Liver (tissue), 8 donors: ENCODE measurements at regions not wholly inside any gene's neighbourhood (a gene's known extent, or its start where the extent isn't known, plus 50 kb on each side); places are given as distances from the start of the nearest gene placed in this dataset.

ENCODE experiments used
- DNase-seq: peaks from one replicate; pipeline ENCODE4 v3.0.0-alpha.2; 2017; ENCODE audit warnings: low spot score
- H3K27ac ChIP-seq, 2 donors: one replicate each; pipeline ENCODE4 v1.7.0; 2013; ENCODE audit warnings: inconsistent platforms in 2 of 2, low read length in 2 of 2, control low read depth in 1 of 2, low read depth in 1 of 2, mild to moderate bottlenecking in 1 of 2
- H3K27me3 ChIP-seq, 4 donors: one replicate each; pipeline versions ENCODE4 v1.6.1 to v1.7.0; 2013; ENCODE audit warnings: low read length in 3 of 4, inconsistent platforms in 1 of 4, mild to moderate bottlenecking in 1 of 4, moderate library complexity in 1 of 4; ENCODE audit not compliant: control insufficient read depth in 4 of 4, insufficient read depth in 4 of 4
- H3K36me3 ChIP-seq, 4 donors: one replicate each; pipeline versions ENCODE4 v1.6.1 to v1.7.0; 2013; ENCODE audit warnings: low read length in 3 of 4, mild to moderate bottlenecking in 3 of 4, low read depth in 1 of 4, moderate library complexity in 1 of 4; ENCODE audit not compliant: control insufficient read depth in 4 of 4, insufficient read depth in 3 of 4
- H3K4me1 ChIP-seq, 4 donors: one replicate each; pipeline versions ENCODE4 v1.6.1 to v1.7.0; 2013; ENCODE audit warnings: low read length in 3 of 4, mild to moderate bottlenecking in 3 of 4, moderate library complexity in 1 of 4; ENCODE audit not compliant: control insufficient read depth in 4 of 4, insufficient read depth in 4 of 4
- H3K4me3 ChIP-seq, 3 donors: one replicate each; pipeline versions ENCODE4 v1.6.1 to v1.7.0; 2013; ENCODE audit warnings: low read length in 3 of 3, control low read depth in 1 of 3, low read depth in 1 of 3, mild to moderate bottlenecking in 1 of 3
- H3K9ac ChIP-seq, 2 donors: one replicate each; pipeline ENCODE4 v1.7.0; 2013; ENCODE audit warnings: low read length in 2 of 2, mild to moderate bottlenecking in 2 of 2, moderate library complexity in 2 of 2, control low read depth in 1 of 2, low read depth in 1 of 2
- H3K9me3 ChIP-seq, 4 donors: one replicate each; pipeline versions ENCODE4 v1.6.1 to v1.7.0; 2013; ENCODE audit warnings: low read length in 3 of 4; ENCODE audit not compliant: control insufficient read depth in 4 of 4
- EGR1 ChIP-seq, 2 donors: IDR thresholded peaks; 2 replicates each; pipeline ENCODE4 v1.6.1; 2016 to 2018; ENCODE audit warnings: antibody characterized with exemption in 2 of 2, low read depth in 2 of 2
- FOXA1 ChIP-seq: IDR thresholded peaks from 2 replicates; pipeline ENCODE4 v1.6.1; 2016; ENCODE audit warnings: antibody characterized with exemption
- FOXA2 ChIP-seq: IDR thresholded peaks from 2 replicates; pipeline ENCODE4 v1.6.1; 2016; ENCODE audit warnings: antibody characterized with exemption
- GABPA ChIP-seq, 2 donors: IDR thresholded peaks in 1 of 2; conservative IDR thresholded peaks in 1 of 2; 2 replicates each; pipeline ENCODE4 v1.6.1; 2016; ENCODE audit warnings: antibody characterized with exemption in 2 of 2, mild to moderate bottlenecking in 1 of 2, moderate library complexity in 1 of 2
- HNF4A ChIP-seq, 2 donors: conservative IDR thresholded peaks; 2 replicates each; pipeline ENCODE4 v1.6.1; 2016; ENCODE audit warnings: antibody characterized with exemption in 2 of 2, mild to moderate bottlenecking in 2 of 2
- HNF4G ChIP-seq: IDR thresholded peaks from 2 replicates; pipeline ENCODE4 v1.6.1; 2016; ENCODE audit warnings: antibody characterized with exemption
- JUND ChIP-seq, 2 donors: IDR thresholded peaks; 2 replicates each; pipeline ENCODE4 v1.6.1; 2016; ENCODE audit warnings: antibody characterized with exemption in 2 of 2
- NR2F2 ChIP-seq: IDR thresholded peaks from 2 replicates; pipeline ENCODE4 v1.6.1; 2016; ENCODE audit warnings: antibody characterized with exemption
- RXRA ChIP-seq, 2 donors: IDR thresholded peaks; 2 replicates each; pipeline ENCODE4 v1.6.1; 2017 to 2018; ENCODE audit warnings: antibody characterized with exemption in 2 of 2, mild to moderate bottlenecking in 1 of 2
- SP1 ChIP-seq: IDR thresholded peaks from 2 replicates; pipeline ENCODE4 v1.6.1; 2018; ENCODE audit warnings: antibody characterized with exemption, mild to moderate bottlenecking
- TAF1 ChIP-seq: conservative IDR thresholded peaks from 2 replicates; pipeline ENCODE4 v1.6.1; 2016; ENCODE audit warnings: antibody characterized with exemption, mild to moderate bottlenecking
- YY1 ChIP-seq: IDR thresholded peaks from 2 replicates; pipeline ENCODE4 v1.6.1; 2016; ENCODE audit warnings: antibody characterized with exemption, mild to moderate bottlenecking
- WGBS: extraction: QIAGEN DNeasy Blood & Tissue Kit; methylation state at CpG from one replicate; pipeline ENCODE4 v1.1.7; 2013; 5-methylcytosine and 5-hydroxymethylcytosine counted together
- TF ChIP-seq, protein P1 (sequence below): IDR thresholded peaks from 2 replicates; pipeline ENCODE4 v1.6.1; 2016; ENCODE audit warnings: antibody characterized with exemption
- TF ChIP-seq, protein P2 (sequence below): IDR thresholded peaks from 2 replicates; pipeline ENCODE4 v1.6.1; 2016; ENCODE audit warnings: antibody characterized with exemption
- TF ChIP-seq, protein P3 (sequence below): IDR thresholded peaks from 2 replicates; pipeline ENCODE4 v1.6.1; 2016; ENCODE audit warnings: antibody characterized with exemption
- TF ChIP-seq, protein P4 (sequence below): fragments of 150-350 bp; IDR thresholded peaks from 2 replicates; pipeline ENCODE4 v1.5.1; 2017; ENCODE audit warnings: improper control_type of control experiment, low read depth, low read length; ENCODE audit not compliant: missing input control
- TF ChIP-seq, protein P5 (sequence below): IDR thresholded peaks from 2 replicates; pipeline ENCODE4 v1.6.1; 2016; ENCODE audit warnings: antibody characterized with exemption, mild to moderate bottlenecking
- donor health status: healthy.
- donor health status: healthy.
- donor health status: healthy.
- donor health status: healthy.
- donor health status: healthy.

DNA sequence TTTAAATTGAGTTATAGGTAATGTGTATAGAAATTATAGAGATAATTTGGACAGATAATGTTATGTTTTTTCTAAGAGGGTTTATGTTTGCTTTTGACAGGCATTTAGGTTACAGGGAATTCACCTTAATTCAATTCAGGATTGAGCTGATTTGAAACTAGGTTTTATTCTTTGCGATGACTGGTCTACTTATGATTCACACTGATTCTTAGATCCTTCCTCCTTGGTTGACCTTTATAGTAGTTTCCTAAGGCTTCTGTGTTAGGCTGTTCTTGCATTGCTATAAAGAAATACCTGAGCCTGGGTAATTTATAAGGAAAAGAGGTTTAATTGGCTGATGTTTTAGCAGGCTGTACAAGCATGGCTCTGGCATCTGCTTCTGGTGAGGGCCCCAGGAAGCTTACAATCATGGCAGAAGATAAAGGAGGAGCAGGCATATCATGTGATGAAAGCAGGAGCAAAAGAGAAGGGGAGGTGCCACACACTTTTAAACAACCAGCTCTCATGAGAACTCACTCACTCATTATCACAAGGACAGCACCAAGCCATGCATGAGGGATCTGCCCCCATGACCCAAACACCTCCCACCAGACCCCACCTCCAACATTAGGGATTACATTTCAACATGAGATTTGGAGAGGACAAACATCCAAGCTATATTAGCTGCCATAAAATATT is 155.0 kb upstream of the SFRP2 start:
- H3K36me3 ChIP-seq: no peaks in the 10 kb centered on the region
- no peak overlapping the region for H3K4me3 ChIP-seq
- H3K9me3 ChIP-seq: peaks cover 0 to 4% (median 0%) of the 10 kb centered on the region in 4 donors
- no peaks in the 10 kb centered on the region for H3K4me1 ChIP-seq
- H3K27ac ChIP-seq: no peak overlapping the region
- DNase-seq: no peak
- H3K27me3 ChIP-seq: no peaks in the 10 kb centered on the region
- no peak overlapping the region for H3K9ac ChIP-seq
- 89% methylated on average over 1 of the region's 1 CpG for WGBS
- no peak for TF ChIP-seq HNF4A (conservative IDR thresholded peaks at IDR 0.05)
- TF ChIP-seq TAF1: no peak
- TF ChIP-seq FOXA1: no peak
- TF ChIP-seq EGR1 (IDR thresholded peaks at IDR 0.05; ENCODE audit: low read depth in 2 of 2): no peak
- TF ChIP-seq, protein P1, sequence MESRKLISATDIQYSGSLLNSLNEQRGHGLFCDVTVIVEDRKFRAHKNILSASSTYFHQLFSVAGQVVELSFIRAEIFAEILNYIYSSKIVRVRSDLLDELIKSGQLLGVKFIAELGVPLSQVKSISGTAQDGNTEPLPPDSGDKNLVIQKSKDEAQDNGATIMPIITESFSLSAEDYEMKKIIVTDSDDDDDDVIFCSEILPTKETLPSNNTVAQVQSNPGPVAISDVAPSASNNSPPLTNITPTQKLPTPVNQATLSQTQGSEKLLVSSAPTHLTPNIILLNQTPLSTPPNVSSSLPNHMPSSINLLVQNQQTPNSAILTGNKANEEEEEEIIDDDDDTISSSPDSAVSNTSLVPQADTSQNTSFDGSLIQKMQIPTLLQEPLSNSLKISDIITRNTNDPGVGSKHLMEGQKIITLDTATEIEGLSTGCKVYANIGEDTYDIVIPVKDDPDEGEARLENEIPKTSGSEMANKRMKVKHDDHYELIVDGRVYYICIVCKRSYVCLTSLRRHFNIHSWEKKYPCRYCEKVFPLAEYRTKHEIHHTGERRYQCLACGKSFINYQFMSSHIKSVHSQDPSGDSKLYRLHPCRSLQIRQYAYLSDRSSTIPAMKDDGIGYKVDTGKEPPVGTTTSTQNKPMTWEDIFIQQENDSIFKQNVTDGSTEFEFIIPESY: no peak
- no peak for TF ChIP-seq HNF4G
- TF ChIP-seq, protein P2, sequence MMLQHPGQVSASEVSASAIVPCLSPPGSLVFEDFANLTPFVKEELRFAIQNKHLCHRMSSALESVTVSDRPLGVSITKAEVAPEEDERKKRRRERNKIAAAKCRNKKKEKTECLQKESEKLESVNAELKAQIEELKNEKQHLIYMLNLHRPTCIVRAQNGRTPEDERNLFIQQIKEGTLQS: no peak
- no peak for TF ChIP-seq YY1
- no peak for TF ChIP-seq FOXA2
- TF ChIP-seq, protein P3, sequence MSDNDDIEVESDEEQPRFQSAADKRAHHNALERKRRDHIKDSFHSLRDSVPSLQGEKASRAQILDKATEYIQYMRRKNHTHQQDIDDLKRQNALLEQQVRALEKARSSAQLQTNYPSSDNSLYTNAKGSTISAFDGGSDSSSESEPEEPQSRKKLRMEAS: no peak
- TF ChIP-seq, protein P4, sequence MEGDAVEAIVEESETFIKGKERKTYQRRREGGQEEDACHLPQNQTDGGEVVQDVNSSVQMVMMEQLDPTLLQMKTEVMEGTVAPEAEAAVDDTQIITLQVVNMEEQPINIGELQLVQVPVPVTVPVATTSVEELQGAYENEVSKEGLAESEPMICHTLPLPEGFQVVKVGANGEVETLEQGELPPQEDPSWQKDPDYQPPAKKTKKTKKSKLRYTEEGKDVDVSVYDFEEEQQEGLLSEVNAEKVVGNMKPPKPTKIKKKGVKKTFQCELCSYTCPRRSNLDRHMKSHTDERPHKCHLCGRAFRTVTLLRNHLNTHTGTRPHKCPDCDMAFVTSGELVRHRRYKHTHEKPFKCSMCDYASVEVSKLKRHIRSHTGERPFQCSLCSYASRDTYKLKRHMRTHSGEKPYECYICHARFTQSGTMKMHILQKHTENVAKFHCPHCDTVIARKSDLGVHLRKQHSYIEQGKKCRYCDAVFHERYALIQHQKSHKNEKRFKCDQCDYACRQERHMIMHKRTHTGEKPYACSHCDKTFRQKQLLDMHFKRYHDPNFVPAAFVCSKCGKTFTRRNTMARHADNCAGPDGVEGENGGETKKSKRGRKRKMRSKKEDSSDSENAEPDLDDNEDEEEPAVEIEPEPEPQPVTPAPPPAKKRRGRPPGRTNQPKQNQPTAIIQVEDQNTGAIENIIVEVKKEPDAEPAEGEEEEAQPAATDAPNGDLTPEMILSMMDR: no peak
- no peak for TF ChIP-seq SP1
- TF ChIP-seq JUND (IDR thresholded peaks at IDR 0.05): no peak

DNA sequence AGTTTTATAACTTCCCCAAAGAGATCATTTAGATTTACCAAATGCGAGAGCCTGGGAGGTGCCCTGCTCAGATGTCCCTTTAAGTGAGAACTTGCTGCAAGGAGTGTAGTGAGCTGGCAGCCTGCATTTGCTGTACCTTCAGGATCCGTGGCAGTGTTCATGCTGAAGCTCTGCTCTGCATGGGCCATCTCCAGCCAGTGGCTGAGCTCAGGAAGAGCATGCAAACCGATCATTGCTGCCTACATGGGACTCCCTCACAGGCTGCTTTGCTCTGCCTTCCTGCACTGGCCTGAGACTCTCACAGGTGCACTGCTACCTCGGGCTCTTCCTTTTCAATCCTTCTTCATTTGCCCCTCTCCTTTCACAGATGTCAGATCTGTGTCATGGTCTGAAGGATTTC is 152.0 kb upstream of the SFRP2 start:
- Histone ChIP-seq H3K27me3 (no peaks in the 10 kb centered on the region), H3K9ac (no peak overlapping the region), H3K36me3 (no peaks in the 10 kb centered on the region), H3K27ac (no peak overlapping the region), H3K4me3 (no peak overlapping the region), H3K9me3 (peaks cover 0 to 4% (median 0%) of the 10 kb centered on the region in 4 donors), H3K4me1 (no peaks in the 10 kb centered on the region)
- WGBS: 52% methylated on average over 4 of the region's 4 CpGs
- no peak for DNase-seq
- TF ChIP-seq YY1 (no peak), TAF1 (no peak), FOXA2 (no peak), SP1 (no peak), RXRA (IDR thresholded peaks at IDR 0.05) (no peak), GABPA (IDR thresholded peaks at IDR 0.05 in 1 of 2, conservative IDR thresholded peaks at IDR 0.05 in 1 of 2) (no peak), HNF4G (no peak), FOXA1 (no peak), NR2F2 (no peak), HNF4A (conservative IDR thresholded peaks at IDR 0.05) (no peak), JUND (IDR thresholded peaks at IDR 0.05) (no peak)
- TF ChIP-seq, protein P5, sequence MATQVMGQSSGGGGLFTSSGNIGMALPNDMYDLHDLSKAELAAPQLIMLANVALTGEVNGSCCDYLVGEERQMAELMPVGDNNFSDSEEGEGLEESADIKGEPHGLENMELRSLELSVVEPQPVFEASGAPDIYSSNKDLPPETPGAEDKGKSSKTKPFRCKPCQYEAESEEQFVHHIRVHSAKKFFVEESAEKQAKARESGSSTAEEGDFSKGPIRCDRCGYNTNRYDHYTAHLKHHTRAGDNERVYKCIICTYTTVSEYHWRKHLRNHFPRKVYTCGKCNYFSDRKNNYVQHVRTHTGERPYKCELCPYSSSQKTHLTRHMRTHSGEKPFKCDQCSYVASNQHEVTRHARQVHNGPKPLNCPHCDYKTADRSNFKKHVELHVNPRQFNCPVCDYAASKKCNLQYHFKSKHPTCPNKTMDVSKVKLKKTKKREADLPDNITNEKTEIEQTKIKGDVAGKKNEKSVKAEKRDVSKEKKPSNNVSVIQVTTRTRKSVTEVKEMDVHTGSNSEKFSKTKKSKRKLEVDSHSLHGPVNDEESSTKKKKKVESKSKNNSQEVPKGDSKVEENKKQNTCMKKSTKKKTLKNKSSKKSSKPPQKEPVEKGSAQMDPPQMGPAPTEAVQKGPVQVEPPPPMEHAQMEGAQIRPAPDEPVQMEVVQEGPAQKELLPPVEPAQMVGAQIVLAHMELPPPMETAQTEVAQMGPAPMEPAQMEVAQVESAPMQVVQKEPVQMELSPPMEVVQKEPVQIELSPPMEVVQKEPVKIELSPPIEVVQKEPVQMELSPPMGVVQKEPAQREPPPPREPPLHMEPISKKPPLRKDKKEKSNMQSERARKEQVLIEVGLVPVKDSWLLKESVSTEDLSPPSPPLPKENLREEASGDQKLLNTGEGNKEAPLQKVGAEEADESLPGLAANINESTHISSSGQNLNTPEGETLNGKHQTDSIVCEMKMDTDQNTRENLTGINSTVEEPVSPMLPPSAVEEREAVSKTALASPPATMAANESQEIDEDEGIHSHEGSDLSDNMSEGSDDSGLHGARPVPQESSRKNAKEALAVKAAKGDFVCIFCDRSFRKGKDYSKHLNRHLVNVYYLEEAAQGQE: no peak
- TF ChIP-seq, protein P3: no peak
- TF ChIP-seq, protein P4: no peak
- TF ChIP-seq, protein P2: no peak
- TF ChIP-seq, protein P1: no peak
